OCI-LY1 (cell line): ENCODE measurements at regions not wholly inside any gene's neighbourhood (a gene's known extent, or its start where the extent isn't known, plus 50 kb on each side); places are given as distances from the start of the nearest gene placed in this dataset.

Experiments
- EZH2 ChIP-seq: fragments of 200-600 bp; sonication (generic), shearing (Covaris generic); IDR thresholded peaks from 2 replicates; pipeline ENCODE4 v1.8.0; 2017; ENCODE audit warnings: borderline replicate concordance, mixed run types, mild to moderate bottlenecking, antibody characterized with exemption, low read length, moderate library complexity, mixed read lengths
- TF ChIP-seq, protein P1 (sequence below): fragments of 200-600 bp; sonication (generic), shearing (Covaris generic); IDR thresholded peaks from 2 replicates; pipeline ENCODE4 v1.5.1; 2017; ENCODE audit warnings: mild to moderate bottlenecking, antibody characterized with exemption, low read length, moderate library complexity, mixed read lengths

DNA sequence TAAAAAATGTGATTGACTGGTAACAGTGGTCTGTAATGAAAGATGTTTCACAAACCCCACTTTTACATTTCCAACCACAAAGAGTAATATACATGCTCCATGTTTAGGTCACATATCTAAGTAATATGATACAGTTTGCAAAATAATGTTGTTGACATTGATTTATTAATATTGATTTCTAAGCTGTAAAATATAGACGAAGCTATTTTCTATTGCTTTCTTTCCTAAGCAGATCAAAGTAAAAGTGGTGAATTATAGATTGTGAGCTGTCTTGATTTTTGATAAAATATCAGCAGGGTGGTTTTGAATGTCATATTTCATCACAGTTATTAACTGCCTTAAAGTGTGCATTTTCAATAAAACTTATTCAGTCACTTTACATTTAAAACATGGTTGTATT lies 2292.8 kb downstream of the PCDH9 start:
- TF ChIP-seq, protein P1, sequence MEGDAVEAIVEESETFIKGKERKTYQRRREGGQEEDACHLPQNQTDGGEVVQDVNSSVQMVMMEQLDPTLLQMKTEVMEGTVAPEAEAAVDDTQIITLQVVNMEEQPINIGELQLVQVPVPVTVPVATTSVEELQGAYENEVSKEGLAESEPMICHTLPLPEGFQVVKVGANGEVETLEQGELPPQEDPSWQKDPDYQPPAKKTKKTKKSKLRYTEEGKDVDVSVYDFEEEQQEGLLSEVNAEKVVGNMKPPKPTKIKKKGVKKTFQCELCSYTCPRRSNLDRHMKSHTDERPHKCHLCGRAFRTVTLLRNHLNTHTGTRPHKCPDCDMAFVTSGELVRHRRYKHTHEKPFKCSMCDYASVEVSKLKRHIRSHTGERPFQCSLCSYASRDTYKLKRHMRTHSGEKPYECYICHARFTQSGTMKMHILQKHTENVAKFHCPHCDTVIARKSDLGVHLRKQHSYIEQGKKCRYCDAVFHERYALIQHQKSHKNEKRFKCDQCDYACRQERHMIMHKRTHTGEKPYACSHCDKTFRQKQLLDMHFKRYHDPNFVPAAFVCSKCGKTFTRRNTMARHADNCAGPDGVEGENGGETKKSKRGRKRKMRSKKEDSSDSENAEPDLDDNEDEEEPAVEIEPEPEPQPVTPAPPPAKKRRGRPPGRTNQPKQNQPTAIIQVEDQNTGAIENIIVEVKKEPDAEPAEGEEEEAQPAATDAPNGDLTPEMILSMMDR: no peak
- no peak for TF ChIP-seq EZH2
